Activated CD4-positive, alpha-beta T cell treated with anti-CD3 and anti-CD28 coated beads, Interleukin-2, amount 50 U/mL, for 4 hours (primary cell): ENCODE measurements at regions not wholly inside any gene's neighbourhood (a gene's known extent, or its start where the extent isn't known, plus 50 kb on each side); places are given as distances from the start of the nearest gene placed in this dataset.

Source experiments
- DNase-seq, 2 experiments: peaks; one replicate each; pipeline ENCODE4 v3.0.0-alpha.2; 2020

- no peak for DNase-seq
Measured at GRCh38 chr4:14059006-14059405, 431.5 kb upstream of the BOD1L1 start.

- no peak for DNase-seq
Measured at GRCh38 chr4:14064984-14065383, 437.5 kb upstream of the BOD1L1 start.

- DNase-seq: no peak
Measured at GRCh38 chr4:14065406-14065805, 437.9 kb upstream of the BOD1L1 start.

GRCh38 chr4:14066979-14067378 lies 439.5 kb upstream of the BOD1L1 start:
- no peak for DNase-seq

- DNase-seq: no peak
Measured at GRCh38 chr4:14069886-14070285, 442.4 kb upstream of the BOD1L1 start.

- DNase-seq: no peak
Measured at GRCh38 chr4:14070289-14070880, 442.9 kb upstream of the BOD1L1 start.

- no peak for DNase-seq
Measured at GRCh38 chr4:14072506-14072905, 445.0 kb upstream of the BOD1L1 start.

- DNase-seq: no peak
Measured at GRCh38 chr4:14076776-14077175, 449.3 kb upstream of the BOD1L1 start.

- DNase-seq: no peak
Measured at GRCh38 chr4:14078326-14078725, 450.8 kb upstream of the BOD1L1 start.

GRCh38 chr4:14079601-14080000 lies 452.1 kb upstream of the BOD1L1 start:
- DNase-seq: no peak

- DNase-seq: no peak
Measured at GRCh38 chr4:14083150-14083549, 455.6 kb upstream of the BOD1L1 start.

GRCh38 chr4:14084598-14084997 lies 457.1 kb upstream of the BOD1L1 start:
- DNase-seq: no peak

GRCh38 chr4:14087459-14087858 lies 459.9 kb upstream of the BOD1L1 start:
- DNase-seq: no peak

GRCh38 chr4:14087921-14088320 lies 460.4 kb upstream of the BOD1L1 start:
- no peak for DNase-seq

GRCh38 chr4:14091531-14091930 lies 464.0 kb upstream of the BOD1L1 start:
- DNase-seq: no peak

- DNase-seq: no peak
Measured at GRCh38 chr4:14091966-14092365, 464.4 kb upstream of the BOD1L1 start.

GRCh38 chr4:14092741-14093140 lies 465.2 kb upstream of the BOD1L1 start:
- no peak for DNase-seq

GRCh38 chr4:14095831-14096230 lies 468.3 kb upstream of the BOD1L1 start:
- no peak for DNase-seq

- no peak for DNase-seq
Measured at GRCh38 chr4:14096396-14096965, 469.0 kb upstream of the BOD1L1 start.

GRCh38 chr4:14100349-14100748 lies 472.8 kb upstream of the BOD1L1 start:
- DNase-seq: no peak

- no peak for DNase-seq
Measured at GRCh38 chr4:14110407-14110806, 482.9 kb upstream of the BOD1L1 start.

GRCh38 chr4:14111730-14112181 lies 484.2 kb upstream of the BOD1L1 start:
- no peak for DNase-seq

GRCh38 chr4:14115106-14115505 lies 487.6 kb upstream of the BOD1L1 start:
- no peak for DNase-seq

- DNase-seq: no peak
Measured at GRCh38 chr4:14117575-14118238, 490.2 kb upstream of the BOD1L1 start.

GRCh38 chr4:14124816-14125215 lies 497.3 kb upstream of the BOD1L1 start:
- DNase-seq: no peak
